ENCODE measurements at regions not wholly inside any gene's neighbourhood (a gene's known extent, or its start where the extent isn't known, plus 50 kb on each side); places are given as distances from the start of the nearest gene placed in this dataset.

DNA sequence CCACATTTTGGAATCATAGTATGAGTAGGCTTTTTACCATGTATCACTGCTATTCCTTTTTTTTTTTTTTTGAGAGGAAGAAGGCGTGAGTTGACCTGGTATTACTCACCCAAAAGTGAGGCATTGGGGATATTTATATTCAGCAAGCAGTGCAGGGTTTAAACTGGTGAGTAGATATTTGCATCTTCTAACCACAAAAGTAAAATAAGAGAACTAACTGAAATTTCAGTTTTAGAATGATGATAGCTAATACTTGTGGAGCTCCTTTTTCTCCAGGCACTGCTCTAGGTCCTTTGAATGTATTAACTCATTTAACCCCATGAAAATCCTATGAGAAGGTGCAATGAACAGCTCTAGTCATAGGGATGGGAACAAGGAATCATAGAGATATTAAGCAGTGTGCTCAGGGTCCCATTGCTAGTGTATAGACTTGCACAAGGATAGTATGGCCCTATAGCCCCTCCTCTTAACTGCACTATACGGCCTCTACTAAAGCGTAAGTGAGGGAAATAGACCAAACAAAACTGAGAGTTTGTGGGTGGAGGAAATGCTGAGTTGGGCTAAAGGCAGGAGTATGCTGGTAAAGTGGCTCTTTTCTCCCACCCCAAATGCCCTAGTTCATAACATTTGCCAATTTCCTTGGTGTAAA, 104.3 kb upstream of the MAX start:
- no CpG with 5 or more reads among the region's 3 CpGs for WGBS

DNA sequence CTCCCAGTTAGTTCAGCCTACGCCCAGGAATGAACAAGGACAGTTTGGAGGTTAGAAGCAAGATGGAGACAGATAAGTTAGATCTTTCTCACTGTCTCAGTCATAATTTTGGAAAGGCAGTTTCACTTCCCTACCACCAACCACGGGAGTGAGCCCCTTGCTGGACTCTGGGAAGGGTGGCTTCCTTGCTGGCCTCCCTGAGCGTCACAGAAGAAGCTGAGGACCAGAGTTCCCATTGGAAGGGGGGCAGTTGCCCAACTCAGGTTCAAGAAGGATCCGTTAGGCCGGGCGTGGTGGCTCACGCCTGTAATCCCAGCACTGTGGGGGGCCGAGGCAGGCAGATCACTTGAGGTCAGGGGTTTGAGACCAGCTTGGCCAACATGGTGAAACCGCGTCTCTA, 106.2 kb upstream of the MAX start:
- no peaks in the 10 kb centered on the region for H3K9me3 ChIP-seq (ENCODE audit: insufficient read depth, low read depth, low read length)
- no peak overlapping the region for H3K27ac ChIP-seq (ENCODE audit: low read depth, low read length)
- H3K9ac ChIP-seq (ENCODE audit: low read depth, low read length), result no peak overlapping the region
- H3K4me3 ChIP-seq (ENCODE audit: low read length), result no peak overlapping the region
- WGBS, result 97% methylated on average over 9 of the region's 10 CpGs
- no peaks in the 10 kb centered on the region for H3K36me3 ChIP-seq (ENCODE audit: insufficient read depth, low read length)
- no peaks in the 10 kb centered on the region; the same call in 1 of the 2 replicates for H3K4me1 ChIP-seq (ENCODE audit: insufficient read depth, low read length)
- H3K27me3 ChIP-seq (ENCODE audit: insufficient read depth, low read length), result no peaks in the 10 kb centered on the region

More for the DNA sequence above, 104.3 kb upstream of the MAX start:
- Histone ChIP-seq H3K4me3 (ENCODE audit: low read length) (no peak overlapping the region), H3K9ac (ENCODE audit: low read depth, low read length) (no peak overlapping the region), H3K9me3 (ENCODE audit: insufficient read depth, low read depth, low read length) (no peaks in the 10 kb centered on the region), H3K27me3 (ENCODE audit: insufficient read depth, low read length) (no peaks in the 10 kb centered on the region), H3K27ac (ENCODE audit: low read depth, low read length) (no peak overlapping the region), H3K36me3 (ENCODE audit: insufficient read depth, low read length) (no peaks in the 10 kb centered on the region), H3K4me1 (ENCODE audit: insufficient read depth, low read length) (no peaks in the 10 kb centered on the region)

DNA sequence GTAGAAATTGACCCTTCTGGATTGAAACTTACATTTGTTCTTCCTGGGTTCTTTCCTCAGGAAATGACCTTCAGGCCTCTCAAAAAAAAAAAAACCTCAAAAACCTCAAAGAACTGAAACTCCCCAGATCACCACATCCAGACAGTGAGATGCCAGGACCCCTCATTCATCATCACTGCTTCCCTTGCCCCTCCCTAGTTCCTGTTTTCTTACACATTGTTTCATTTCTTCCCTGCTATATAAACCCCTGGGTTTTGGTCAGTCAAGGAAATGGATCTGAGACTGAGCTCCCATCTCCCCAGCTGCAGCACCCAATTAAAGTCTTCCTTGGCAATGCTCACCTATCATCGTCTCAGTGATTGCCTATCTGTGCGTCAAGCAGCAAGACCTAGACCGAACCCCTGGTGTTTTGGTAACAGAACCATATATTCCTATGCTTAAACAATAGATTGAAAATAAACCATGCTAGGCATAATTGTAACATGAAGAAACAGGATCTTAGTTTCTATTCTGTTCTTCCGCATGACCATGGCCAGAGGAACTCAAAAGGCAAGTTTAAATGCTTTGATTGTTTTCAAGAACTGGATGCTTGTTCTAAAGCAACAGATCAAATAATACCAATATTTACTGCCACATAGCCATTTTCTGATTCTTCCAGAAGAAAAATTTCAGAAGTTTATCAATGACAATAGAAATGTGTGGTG, 108.0 kb upstream of the MAX start:
- WGBS, result 82% methylated on average over 4 of the region's 4 CpGs

DNA sequence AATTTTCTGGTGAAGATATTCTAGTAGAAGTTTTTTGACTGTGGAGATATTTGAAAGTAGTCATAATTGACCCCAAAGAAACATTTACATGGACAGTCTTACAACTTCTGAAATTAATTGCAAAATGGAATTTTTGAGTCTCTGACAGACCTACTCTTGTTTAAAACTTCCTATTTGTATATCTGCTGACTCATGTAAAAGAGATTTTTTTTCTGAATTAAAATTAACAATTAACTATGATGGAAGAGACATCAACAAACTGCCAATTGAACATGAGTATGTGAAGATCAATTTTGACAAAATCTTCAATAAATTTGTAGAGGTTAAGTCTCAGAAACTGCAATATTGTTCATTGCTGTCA, 108.5 kb upstream of the MAX start:
- Histone ChIP-seq H3K4me3 (ENCODE audit: low read length) (no peak overlapping the region), H3K4me1 (ENCODE audit: insufficient read depth, low read length) (no peaks in the 10 kb centered on the region; the same call in 1 of the 2 replicates), H3K27me3 (ENCODE audit: insufficient read depth, low read length) (no peaks in the 10 kb centered on the region)

More for the DNA sequence above, 108.0 kb upstream of the MAX start:
- H3K9me3 ChIP-seq (ENCODE audit: insufficient read depth, low read depth, low read length), result no peaks in the 10 kb centered on the region
- H3K27ac ChIP-seq (ENCODE audit: low read depth, low read length), result no peak overlapping the region
- no peak overlapping the region for H3K4me3 ChIP-seq (ENCODE audit: low read length)
- H3K9ac ChIP-seq (ENCODE audit: low read depth, low read length), result no peak overlapping the region
- no peaks in the 10 kb centered on the region for H3K36me3 ChIP-seq (ENCODE audit: insufficient read depth, low read length)
- no peaks in the 10 kb centered on the region for H3K27me3 ChIP-seq (ENCODE audit: insufficient read depth, low read length)
- no peaks in the 10 kb centered on the region; the same call in 1 of the 2 replicates for H3K4me1 ChIP-seq (ENCODE audit: insufficient read depth, low read length)

DNA sequence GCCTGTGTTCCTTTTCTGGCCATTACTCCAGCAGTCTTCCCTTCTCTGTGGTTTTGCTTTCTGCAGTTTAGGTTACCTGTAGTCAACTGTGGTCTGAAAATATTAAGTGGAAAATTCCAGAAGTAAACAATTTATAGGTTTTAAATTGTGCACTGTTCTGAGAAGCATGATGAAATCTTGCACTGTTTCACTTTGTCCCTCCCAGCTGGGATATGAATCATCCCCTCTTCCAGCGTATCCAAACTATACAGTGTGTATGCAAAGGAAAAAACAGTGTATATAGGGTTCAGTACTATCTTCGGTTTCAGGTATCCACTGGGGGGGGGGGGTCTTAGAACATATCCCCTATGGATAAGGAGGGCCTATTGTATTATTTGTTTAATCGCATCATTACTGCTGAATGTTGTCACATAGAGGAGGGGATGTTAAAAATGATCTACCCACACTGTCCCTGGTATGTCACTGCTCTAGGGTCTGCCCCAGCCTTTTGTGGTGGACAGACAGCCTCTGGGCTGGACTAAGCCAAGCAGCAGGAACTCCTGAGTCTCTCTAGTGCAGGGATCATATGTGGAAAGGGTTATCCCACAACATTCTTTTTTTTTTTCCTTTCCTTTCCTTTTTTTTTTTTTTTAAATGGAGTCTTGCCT, 109.1 kb upstream of the MAX start:
- Histone ChIP-seq H3K36me3 (ENCODE audit: insufficient read depth, low read length) (no peaks in the 10 kb centered on the region), H3K9me3 (ENCODE audit: insufficient read depth, low read depth, low read length) (no peaks in the 10 kb centered on the region), H3K9ac (ENCODE audit: low read depth, low read length) (no peak overlapping the region), H3K27ac (ENCODE audit: low read depth, low read length) (no peak overlapping the region), H3K4me3 (ENCODE audit: low read length) (no peak overlapping the region), H3K4me1 (ENCODE audit: insufficient read depth, low read length) (no peaks in the 10 kb centered on the region; the same call in 1 of the 2 replicates), H3K27me3 (ENCODE audit: insufficient read depth, low read length) (no peaks in the 10 kb centered on the region)
- 92% methylated on average over 2 of the region's 3 CpGs for WGBS

More for the DNA sequence above, 108.5 kb upstream of the MAX start:
- no peaks in the 10 kb centered on the region for H3K36me3 ChIP-seq (ENCODE audit: insufficient read depth, low read length)
- no peak overlapping the region for H3K9ac ChIP-seq (ENCODE audit: low read depth, low read length)
- H3K9me3 ChIP-seq (ENCODE audit: insufficient read depth, low read depth, low read length), result no peaks in the 10 kb centered on the region
- H3K27ac ChIP-seq (ENCODE audit: low read depth, low read length), result no peak overlapping the region

DNA sequence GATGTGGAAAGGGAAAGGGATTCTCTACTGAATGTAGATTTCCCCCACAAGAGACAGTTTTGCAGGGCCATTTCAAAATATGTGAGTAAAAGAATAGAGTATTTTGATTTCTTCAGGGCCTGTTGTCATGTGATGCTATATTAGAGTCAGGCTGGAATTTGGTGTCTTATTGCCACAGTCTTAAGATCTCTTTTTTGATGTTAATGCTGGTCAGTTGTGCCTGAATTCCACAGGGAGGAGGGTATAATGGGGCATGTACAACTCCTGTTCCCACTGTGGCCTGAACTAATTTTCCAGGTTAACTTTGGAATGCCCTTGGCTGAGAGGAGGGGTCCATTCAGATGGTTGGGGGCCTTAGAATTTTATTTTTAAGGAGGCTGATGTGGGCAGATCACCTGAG, 111.0 kb upstream of the MAX start:
- no peak overlapping the region for H3K27ac ChIP-seq (ENCODE audit: low read depth, low read length)
- no peak overlapping the region for H3K4me3 ChIP-seq (ENCODE audit: low read length)
- no peaks in the 10 kb centered on the region for H3K27me3 ChIP-seq (ENCODE audit: insufficient read depth, low read length)
- H3K9me3 ChIP-seq (ENCODE audit: insufficient read depth, low read depth, low read length), result no peaks in the 10 kb centered on the region
- H3K4me1 ChIP-seq (ENCODE audit: insufficient read depth, low read length), result no peaks in the 10 kb centered on the region; the same call in 1 of the 2 replicates
- no peaks in the 10 kb centered on the region for H3K36me3 ChIP-seq (ENCODE audit: insufficient read depth, low read length)
- no peak overlapping the region for H3K9ac ChIP-seq (ENCODE audit: low read depth, low read length)

DNA sequence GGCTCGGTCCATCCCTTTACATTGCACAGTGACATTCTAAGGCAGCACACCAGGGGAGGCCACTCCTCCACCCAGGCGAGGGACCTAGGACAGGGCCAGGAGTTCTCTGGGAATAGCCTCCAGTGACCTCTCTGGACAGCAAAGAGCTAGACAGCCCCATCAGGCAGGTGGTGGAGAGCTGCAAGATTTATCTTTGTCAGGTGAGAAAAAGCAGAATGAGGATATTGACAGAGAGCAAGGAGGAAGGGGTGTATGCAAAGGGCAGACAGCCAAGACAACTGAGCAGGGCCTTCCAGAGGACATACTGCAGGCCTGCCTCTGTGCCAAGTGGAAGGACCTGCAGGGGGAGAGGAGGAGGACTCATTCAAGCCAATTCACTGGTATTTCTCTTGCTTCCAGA, 112.4 kb upstream of the MAX start:
- no peaks in the 10 kb centered on the region for H3K9me3 ChIP-seq (ENCODE audit: insufficient read depth, low read depth, low read length)
- WGBS, result 84% methylated on average over 2 of the region's 2 CpGs
- H3K4me1 ChIP-seq (ENCODE audit: insufficient read depth, low read length), result no peaks in the 10 kb centered on the region; the same call in 1 of the 2 replicates
- H3K27ac ChIP-seq (ENCODE audit: low read depth, low read length), result no peak overlapping the region
- H3K36me3 ChIP-seq (ENCODE audit: insufficient read depth, low read length), result no peaks in the 10 kb centered on the region
- no peak overlapping the region for H3K9ac ChIP-seq (ENCODE audit: low read depth, low read length)
- H3K4me3 ChIP-seq (ENCODE audit: low read length), result no peak overlapping the region
- no peaks in the 10 kb centered on the region for H3K27me3 ChIP-seq (ENCODE audit: insufficient read depth, low read length)

DNA sequence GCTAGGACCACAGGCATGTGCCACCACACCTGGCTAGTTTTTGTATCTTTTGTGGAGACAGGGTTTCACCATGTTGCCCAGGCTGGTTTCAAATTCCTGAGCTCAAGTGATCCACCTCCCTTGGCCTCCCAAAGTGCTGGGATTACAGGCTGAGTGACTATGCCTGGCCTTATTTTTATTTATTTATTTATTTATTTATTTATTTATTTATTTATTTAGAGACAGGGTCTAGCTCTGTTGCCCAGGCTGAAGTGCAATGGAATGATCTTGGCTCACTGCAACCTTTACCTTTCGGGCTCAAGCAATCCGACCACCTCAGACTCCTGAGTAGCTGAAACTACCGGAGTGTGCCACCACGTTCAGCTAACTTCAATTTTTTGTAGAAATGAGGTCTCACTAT, 117.0 kb upstream of the MAX start:
- H3K9ac ChIP-seq (ENCODE audit: low read depth, low read length), result no peak overlapping the region
- WGBS, result 97% methylated on average over 4 of the region's 4 CpGs
- no peak overlapping the region for H3K27ac ChIP-seq (ENCODE audit: low read depth, low read length)
- H3K36me3 ChIP-seq (ENCODE audit: insufficient read depth, low read length), result no peaks in the 10 kb centered on the region
- no peak overlapping the region for H3K4me3 ChIP-seq (ENCODE audit: low read length)
- H3K4me1 ChIP-seq (ENCODE audit: insufficient read depth, low read length), result peaks cover 4% of the 10 kb centered on the region
- H3K9me3 ChIP-seq (ENCODE audit: insufficient read depth, low read depth, low read length), result no peaks in the 10 kb centered on the region
- no peaks in the 10 kb centered on the region for H3K27me3 ChIP-seq (ENCODE audit: insufficient read depth, low read length)

DNA sequence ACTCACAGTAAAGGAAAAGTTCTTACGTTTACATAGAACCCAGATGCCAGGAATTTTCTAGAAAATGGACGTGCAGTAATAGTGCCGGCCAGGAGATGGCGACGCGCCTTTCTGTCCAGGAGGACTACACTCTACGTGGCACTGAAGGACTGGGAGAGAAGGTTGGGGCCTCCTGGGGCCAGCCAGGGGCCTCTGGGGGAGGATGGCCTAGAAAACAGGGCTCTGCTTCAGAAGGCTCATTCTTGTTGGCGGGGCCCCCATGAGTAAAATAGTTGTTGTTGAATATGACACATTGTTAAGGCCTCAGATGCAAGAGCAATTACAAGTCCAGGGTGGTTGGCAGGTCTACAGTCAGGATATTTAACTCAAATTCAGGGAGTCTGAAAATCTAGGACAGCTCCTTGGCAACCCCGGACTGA, 120.1 kb upstream of the MAX start:
- peaks cover 17% of the 10 kb centered on the region for H3K4me1 ChIP-seq (ENCODE audit: insufficient read depth, low read length)
- H3K9me3 ChIP-seq (ENCODE audit: insufficient read depth, low read depth, low read length), result no peaks in the 10 kb centered on the region

DNA sequence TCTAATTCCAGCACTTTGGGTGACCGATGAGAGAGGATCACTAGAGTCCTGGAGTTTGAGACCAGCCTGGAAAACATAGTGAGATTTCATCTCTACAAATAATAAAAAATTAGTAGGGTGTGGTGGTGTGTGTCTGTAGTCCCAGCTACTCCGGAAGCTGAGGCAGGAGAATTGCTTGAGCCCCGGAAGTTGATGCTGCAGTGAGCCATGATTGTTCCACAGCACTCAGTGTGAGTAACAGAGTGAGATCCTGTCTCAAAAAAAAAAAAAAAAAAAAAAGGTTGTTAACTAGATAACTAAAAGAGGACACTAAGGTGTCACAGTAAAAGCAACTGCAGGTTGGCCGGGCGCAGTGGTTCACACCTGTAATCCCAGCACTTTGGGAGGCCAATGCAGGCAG, 121.3 kb upstream of the MAX start:
- Histone ChIP-seq H3K4me1 (ENCODE audit: insufficient read depth, low read length) (peaks cover 17% of the 10 kb centered on the region), H3K9ac (ENCODE audit: low read depth, low read length) (no peak overlapping the region), H3K36me3 (ENCODE audit: insufficient read depth, low read length) (no peaks in the 10 kb centered on the region), H3K9me3 (ENCODE audit: insufficient read depth, low read depth, low read length) (no peaks in the 10 kb centered on the region), H3K27me3 (ENCODE audit: insufficient read depth, low read length) (no peaks in the 10 kb centered on the region), H3K27ac (ENCODE audit: low read depth, low read length) (no peak overlapping the region), H3K4me3 (ENCODE audit: low read length) (no peak overlapping the region)
- 93% methylated on average over 4 of the region's 5 CpGs for WGBS

More for the DNA sequence above, 120.1 kb upstream of the MAX start:
- H3K4me3 ChIP-seq (ENCODE audit: low read length), result no peak overlapping the region
- no peak overlapping the region for H3K27ac ChIP-seq (ENCODE audit: low read depth, low read length)
- H3K27me3 ChIP-seq (ENCODE audit: insufficient read depth, low read length), result no peaks in the 10 kb centered on the region
- no peak overlapping the region for H3K9ac ChIP-seq (ENCODE audit: low read depth, low read length)
- 43% methylated on average over 9 of the region's 9 CpGs for WGBS
- H3K36me3 ChIP-seq (ENCODE audit: insufficient read depth, low read length), result no peaks in the 10 kb centered on the region

DNA sequence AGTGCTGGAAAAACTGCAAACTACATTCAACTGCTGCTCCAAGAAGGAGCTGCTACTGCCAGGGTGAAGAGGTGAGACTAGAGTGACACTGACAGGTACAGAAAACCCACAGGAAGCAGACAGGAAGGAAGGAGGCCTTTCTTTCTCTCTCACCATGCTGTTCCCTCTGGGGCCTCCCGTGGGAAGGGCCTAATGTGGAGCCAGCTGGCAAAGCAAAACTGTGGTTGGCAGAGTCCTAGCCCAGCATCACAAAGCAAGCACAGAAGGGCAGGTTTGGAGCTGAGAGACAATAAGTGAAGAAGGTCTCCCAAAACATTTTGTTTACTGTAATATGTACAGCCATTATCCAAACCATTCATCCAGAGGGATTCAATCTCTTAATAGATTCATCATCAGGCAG, 122.5 kb upstream of the MAX start:
- H3K9me3 ChIP-seq (ENCODE audit: insufficient read depth, low read depth, low read length), result no peaks in the 10 kb centered on the region
- 64% methylated on average over 1 of the region's 1 CpG for WGBS
- no peak overlapping the region for H3K4me3 ChIP-seq (ENCODE audit: low read length)
- peaks cover 23% of the 10 kb centered on the region for H3K4me1 ChIP-seq (ENCODE audit: insufficient read depth, low read length)
- no peaks in the 10 kb centered on the region for H3K36me3 ChIP-seq (ENCODE audit: insufficient read depth, low read length)
- no peak overlapping the region for H3K9ac ChIP-seq (ENCODE audit: low read depth, low read length)
- H3K27me3 ChIP-seq (ENCODE audit: insufficient read depth, low read length), result no peaks in the 10 kb centered on the region
- no peak overlapping the region for H3K27ac ChIP-seq (ENCODE audit: low read depth, low read length)

Measured in HUES64 (cell line).